RCC 7860 (cell line): ENCODE measurements at regions not wholly inside any gene's neighbourhood (a gene's known extent, or its start where the extent isn't known, plus 50 kb on each side); places are given as distances from the start of the nearest gene placed in this dataset.
"Not testable (repeated sequence)": the region's sequence is repeated elsewhere in the genome, so short reads cannot be mapped to it uniquely, and the experiment has no call there.

Experiments used
- DNase-seq: peaks from one replicate; pipeline ENCODE4 v3.0.0-alpha.2; 2015; ENCODE audit warnings: low spot score
- FAIRE-seq: peaks from 2 replicates; lab custom pipeline; 2012; peaks lifted over from hg19 to GRCh38; lab: Jason Lieb, UNC

DNA sequence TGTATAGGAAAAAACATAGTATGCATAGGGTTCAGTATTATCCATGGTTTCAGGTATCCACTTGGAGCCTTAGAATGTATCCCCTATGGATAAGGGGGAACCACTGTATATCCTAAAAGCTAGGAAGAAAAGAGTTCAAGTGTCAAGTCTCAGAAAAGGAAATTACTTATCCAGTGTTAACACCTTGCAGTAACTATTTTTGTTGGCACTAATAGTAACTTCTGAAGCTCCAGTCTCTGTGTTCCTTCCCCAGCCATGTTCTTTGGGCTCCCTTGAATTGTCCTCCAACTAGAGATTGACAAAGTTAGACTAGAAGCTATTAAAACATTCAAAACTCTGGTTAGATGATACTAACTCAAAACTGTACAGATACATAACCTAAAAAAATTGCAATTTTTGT lies 370.8 kb downstream of the NFIB start:
- DNase-seq, result no peak
- no peak for FAIRE-seq

GRCh38 chr9:13942695-13943094 lies 371.2 kb downstream of the NFIB start:
- FAIRE-seq, result peak; percentile 96

GRCh38 chr9:13942201-13942600 lies 371.7 kb downstream of the NFIB start:
- DNase-seq (no peak), FAIRE-seq (no peak)

More at GRCh38 chr9:13942695-13943094, 371.2 kb downstream of the NFIB start:
- peak; percentile 93 for DNase-seq

DNA sequence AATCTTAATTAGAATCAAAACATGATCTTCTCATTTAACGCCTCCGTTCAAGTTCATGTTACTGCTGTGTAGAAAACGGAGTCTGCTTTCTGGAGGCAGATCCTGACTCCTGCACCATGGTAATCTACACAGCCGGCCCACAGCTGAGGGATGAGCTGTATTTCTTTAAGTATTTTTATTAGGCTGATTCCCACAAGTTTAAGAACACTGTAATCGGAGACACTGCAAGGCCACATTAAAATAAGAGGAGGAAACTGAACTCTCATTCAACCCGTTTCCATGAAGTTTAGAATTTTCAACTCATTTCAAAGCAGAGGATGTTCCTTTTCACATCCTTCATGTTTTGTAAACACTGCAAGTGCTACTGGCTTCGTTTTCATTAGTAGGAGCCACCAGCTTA lies 372.2 kb downstream of the NFIB start:
- FAIRE-seq, result no peak

DNA sequence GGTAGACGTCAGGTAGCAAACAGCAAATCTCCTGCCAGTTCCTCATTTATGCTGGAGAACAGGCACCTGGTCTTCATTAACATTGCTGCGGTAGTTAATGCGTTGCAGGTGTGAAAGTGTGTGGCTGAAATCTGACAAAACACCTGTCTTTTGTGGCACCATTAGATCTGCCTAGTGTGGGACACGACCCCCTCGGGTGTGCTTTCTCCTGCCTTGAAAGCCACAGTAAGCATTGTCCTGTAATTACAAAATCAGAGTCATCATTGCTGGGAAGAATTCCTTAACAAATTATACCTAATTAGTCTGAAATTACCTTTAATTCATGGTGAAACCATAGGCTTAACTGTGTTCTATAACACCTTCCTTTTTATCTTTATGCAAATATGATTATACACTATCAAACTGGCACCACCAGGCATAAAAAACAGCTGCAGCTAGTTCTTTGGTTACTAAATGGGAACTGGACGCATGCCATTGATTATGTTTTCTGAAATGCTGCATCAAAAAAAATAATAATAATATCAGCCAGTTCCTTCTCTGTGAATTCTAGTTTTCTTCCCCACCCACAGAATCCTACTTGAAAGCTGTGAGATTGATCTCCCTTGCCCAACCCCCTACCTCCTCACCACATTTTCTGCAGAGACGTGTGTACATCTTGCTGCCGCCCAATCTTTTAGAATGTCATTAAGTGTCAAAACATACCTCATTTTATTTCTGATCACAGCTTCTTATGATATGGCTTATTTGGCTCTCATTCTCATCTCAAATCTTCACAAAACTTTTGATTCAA lies 374.0 kb downstream of the NFIB start:
- DNase-seq, result no peak
- no peak for FAIRE-seq

More for the DNA sequence above, 372.2 kb downstream of the NFIB start:
- no peak for DNase-seq

DNA sequence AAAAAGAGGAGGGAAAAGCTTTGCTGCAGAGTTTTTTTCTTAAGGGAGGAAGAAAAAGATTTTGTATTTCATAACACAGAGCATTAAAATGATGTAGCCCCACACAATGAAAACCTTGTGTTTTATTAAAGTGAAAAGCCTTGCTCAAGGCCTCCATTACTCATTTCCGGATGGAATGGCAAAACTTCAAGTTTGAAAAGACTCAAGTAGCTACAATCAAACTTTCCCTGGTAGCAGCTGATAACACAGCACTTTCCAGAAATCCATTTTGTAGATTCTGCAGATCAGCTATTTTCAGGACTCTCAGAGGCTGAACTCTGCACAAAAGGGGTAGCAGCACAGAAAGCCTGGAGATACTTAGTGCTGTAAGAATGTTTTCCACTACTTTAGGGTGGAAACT lies 374.8 kb downstream of the NFIB start:
- FAIRE-seq (no peak), DNase-seq (no peak)

DNA sequence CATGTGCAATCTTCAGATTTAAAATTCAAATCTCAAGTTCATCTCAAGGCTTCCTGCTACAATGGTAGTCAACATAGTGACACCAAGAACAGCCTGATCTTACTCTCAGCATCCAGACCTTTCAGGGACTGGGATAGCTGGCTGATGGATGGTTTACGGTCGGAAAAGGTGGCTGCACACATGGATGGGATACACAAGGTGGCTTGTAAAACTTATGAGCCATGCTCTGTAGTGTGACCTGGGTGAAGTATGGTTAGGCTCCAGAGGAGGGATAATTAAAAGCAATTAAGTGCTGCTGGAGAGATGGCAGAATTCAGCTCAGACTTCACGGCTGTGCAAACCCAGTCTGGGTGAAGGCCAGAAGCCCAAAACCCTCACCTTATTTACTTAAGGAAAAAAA lies 379.5 kb downstream of the NFIB start:
- FAIRE-seq (no peak), DNase-seq (no peak)

GRCh38 chr9:13933268-13933656 lies 380.7 kb downstream of the NFIB start:
- no peak for FAIRE-seq
- DNase-seq, result no peak

- no peak for FAIRE-seq
These were observed 381.2 kb downstream of the NFIB start for GRCh38 chr9:13932528-13933267.

GRCh38 chr9:13929013-13929412 lies 384.9 kb downstream of the NFIB start:
- no peak for FAIRE-seq
- DNase-seq, result no peak

More at GRCh38 chr9:13932528-13933267, 381.2 kb downstream of the NFIB start:
- no peak for DNase-seq

GRCh38 chr9:13923381-13923780 lies 390.6 kb downstream of the NFIB start:
- FAIRE-seq, result no peak
- DNase-seq, result no peak

DNA sequence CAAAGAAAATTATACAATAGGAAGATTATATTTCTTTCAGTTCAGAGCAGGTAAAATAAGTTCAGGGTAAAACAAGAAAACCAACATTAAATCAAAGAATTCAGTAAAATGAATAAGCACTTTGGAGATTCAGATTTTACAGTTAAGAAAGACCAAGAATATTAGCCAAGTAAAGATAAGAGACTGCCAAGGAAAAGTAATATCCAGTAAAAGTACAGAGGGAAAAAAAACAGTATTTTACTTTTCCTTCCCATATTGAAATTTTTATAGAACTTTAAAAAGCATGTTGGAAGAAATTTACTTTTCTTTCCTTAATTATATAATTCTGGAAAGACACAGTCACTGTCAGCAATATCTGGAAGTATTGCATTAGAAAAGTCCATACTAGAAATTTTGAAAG lies 393.4 kb downstream of the NFIB start:
- no peak for FAIRE-seq
- DNase-seq, result no peak

DNA sequence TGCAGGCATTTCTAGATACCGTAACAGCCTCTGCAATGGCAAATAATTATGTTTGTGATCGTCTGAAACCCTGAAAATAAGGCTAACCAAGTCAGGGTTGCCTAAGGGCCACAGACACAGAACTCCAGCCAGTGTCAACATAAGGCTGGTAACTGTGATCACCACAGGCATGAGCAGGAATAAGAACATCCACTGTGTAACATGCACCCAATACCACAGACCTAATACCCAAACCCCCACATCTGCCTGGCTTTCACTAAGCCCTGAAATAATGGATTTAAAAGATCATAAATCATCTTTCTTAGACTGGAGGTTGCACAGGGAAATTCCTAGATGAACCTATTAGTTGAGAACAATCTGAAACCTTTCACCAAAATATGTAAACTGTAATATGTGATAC lies 394.5 kb downstream of the NFIB start:
- FAIRE-seq (no peak), DNase-seq (no peak)

DNA sequence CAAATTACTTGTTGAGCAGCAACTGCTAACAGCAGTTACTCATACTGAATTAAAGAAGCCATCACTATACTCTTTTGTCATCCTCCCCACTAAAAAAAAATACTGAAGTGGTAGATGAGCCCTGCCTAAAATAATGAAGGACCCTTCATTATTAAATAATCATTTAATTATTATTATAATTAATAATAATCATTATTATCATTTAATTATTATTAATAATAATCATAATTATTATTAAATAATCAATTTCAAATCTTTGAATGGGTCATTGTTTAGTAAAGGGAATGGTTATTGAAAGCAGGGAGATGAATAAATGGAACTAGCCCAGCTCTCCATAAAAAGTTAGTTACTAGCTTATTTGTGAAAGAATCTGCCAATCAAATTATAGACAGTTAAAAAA lies 396.4 kb downstream of the NFIB start:
- FAIRE-seq (no peak), DNase-seq (no peak)

DNA sequence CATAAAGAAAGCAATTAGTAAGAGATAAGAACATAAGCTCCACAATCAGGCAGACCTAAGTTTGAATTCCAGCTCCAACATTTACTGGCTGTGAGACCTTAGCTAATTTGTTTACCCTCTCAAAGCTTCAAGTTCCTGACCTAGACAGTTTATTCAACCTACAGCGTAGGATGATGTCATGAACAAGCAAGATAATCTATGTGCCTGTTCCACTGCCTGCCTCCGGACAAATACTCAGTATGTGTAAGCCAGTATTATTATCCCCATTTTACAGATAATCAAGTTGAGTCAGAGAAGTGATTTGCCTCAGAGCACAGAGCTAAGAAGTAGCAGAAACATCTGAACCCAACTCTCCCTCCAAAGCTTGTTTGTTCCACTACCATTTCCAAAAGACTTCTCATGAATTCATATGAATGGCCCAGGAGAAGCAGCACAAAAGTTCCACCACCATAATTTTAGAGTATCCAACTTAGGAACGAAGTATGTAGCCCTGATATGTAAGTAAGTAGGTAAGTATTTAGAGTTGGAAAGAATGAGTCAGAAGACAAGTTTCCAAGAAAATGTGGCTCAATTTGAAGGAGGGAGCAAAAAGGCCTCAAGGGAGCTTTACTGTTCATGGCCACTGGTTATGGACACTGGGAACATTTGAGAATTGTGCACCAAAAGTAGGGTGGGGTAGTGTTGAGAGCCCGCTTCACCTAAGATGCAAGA lies 398.2 kb downstream of the NFIB start:
- no peak for DNase-seq
- no peak for FAIRE-seq

DNA sequence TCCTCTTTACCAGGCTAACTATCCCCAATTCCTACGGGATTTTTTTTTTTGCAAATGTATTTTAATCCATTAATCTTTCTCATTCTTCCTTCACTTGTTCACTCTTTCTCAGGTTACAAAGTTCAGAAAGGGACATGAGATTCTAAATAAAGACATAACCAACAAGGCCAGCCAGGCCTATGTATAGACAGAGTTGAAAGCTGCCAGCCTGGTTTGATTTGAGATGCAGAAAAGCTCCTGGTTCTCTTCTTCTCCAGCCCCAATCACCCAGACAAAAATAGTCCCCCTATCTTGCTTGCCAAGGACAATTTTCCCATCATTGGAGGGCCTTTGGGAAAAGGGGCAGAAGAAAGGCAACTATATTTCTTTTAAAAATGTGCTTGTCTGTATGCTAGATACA lies 398.8 kb downstream of the NFIB start:
- FAIRE-seq (no peak), DNase-seq (no peak)

DNA sequence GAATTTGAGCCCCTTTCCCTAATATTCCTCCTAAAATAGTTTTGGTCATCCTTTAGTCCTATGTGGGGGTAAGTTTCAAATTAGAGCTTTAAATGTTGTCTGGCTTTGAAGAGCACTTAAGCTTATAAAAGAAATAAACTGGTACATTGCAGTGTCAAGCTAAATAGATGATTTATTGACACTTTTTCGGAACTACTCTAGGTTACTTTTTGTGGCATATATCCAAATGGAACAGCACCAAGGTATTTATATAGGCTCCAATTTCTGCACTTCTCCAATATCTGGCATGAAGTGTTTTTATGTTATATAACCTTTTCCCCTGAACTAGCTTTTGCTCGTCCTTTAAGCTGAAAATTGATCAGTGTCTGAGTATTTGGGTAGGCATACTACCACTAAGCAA lies 402.5 kb downstream of the NFIB start:
- no peak for DNase-seq

GRCh38 chr9:13907842-13908241 lies 406.1 kb downstream of the NFIB start:
- not testable (repeated sequence) for FAIRE-seq, DNase-seq

More for the DNA sequence above, 402.5 kb downstream of the NFIB start:
- no peak for FAIRE-seq

GRCh38 chr9:13904746-13905145 lies 409.2 kb downstream of the NFIB start:
- DNase-seq (no peak), FAIRE-seq (no peak)

DNA sequence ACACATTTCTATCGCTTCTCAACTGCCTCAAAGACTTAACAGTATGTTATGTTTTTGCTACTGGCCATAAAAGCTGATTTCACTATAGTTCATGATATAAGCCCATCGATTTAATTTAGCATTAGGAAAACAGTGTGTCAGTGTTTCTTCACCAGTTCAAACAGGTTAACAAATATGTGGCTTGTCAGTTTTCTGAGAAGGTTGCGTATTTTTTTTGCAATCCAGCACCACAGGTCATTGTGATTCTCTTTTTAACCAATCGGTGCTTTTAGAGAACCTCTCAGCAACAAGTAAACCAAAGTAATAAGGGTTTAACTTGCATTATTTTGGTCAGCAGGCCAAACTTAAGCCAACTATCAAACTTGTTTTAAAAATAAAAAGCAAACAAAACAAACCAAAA lies 409.6 kb downstream of the NFIB start:
- FAIRE-seq (no peak), DNase-seq (no peak)

GRCh38 chr9:13902286-13903066 lies 411.5 kb downstream of the NFIB start:
- no peak for DNase-seq
- FAIRE-seq, result no peak
